GM23338 (cell line): ENCODE measurements at regions not wholly inside any gene's neighbourhood (a gene's known extent, or its start where the extent isn't known, plus 50 kb on each side); places are given as distances from the start of the nearest gene placed in this dataset.

ENCODE experiments used
- ATAC-seq: fragments of 200-7000 bp; cut with Tn5 transposase; 3 replicates; pipeline ENCODE4 v1.9.1; 2020
- DNase-seq: peaks from one replicate; pipeline ENCODE4 v3.0.0-alpha.2; 2015; ENCODE audit warnings: low spot score
- H2AFZ ChIP-seq: fragments of 200-600 bp; sonication (generic); 2 replicates; pipeline ENCODE4 v1.8.0; 2016; ENCODE audit warnings: antibody characterized with exemption, mild to moderate bottlenecking, moderate library complexity
- H3F3A ChIP-seq: fragments of 200-600 bp; sonication (generic); replicated peaks from 2 replicates; pipeline ENCODE4 v1.8.0; 2017; ENCODE audit warnings: antibody characterized with exemption, mixed run types, low read depth
- H3K27ac ChIP-seq: fragments of 200-600 bp; sonication (generic); 2 replicates; pipeline ENCODE4 v1.6.1; 2016; ENCODE audit warnings: low read depth
- H3K27me3 ChIP-seq: fragments of 200-600 bp; sonication (generic); 2 replicates; pipeline ENCODE4 v1.8.0; 2016; ENCODE audit warnings: mild to moderate bottlenecking, mixed run types, moderate library complexity; ENCODE audit not compliant: insufficient read depth
- H3K36me3 ChIP-seq: fragments of 200-600 bp; sonication (generic); 2 replicates; pipeline ENCODE4 v1.8.0; 2016; ENCODE audit warnings: mild to moderate bottlenecking; ENCODE audit not compliant: insufficient read depth
- H3K4me1 ChIP-seq: fragments of 200-600 bp; sonication (generic); 2 replicates; pipeline ENCODE4 v1.8.0; 2016; ENCODE audit warnings: mild to moderate bottlenecking, moderate library complexity; ENCODE audit not compliant: insufficient read depth
- H3K4me2 ChIP-seq: fragments of 200-600 bp; sonication (generic); 2 replicates; pipeline ENCODE4 v1.7.1; 2017; ENCODE audit warnings: mixed run types
- H3K4me3 ChIP-seq: fragments of 200-600 bp; sonication (generic); 2 replicates; pipeline ENCODE4 v1.6.1; 2016; ENCODE audit warnings: mixed run types
- H3K79me2 ChIP-seq: fragments of 200-600 bp; sonication (generic); replicated peaks from 2 replicates; pipeline ENCODE4 v1.8.0; 2017; ENCODE audit warnings: mild to moderate bottlenecking; ENCODE audit not compliant: insufficient read depth
- H3K9me2 ChIP-seq: fragments of 200-600 bp; sonication (generic); 2 replicates; pipeline ENCODE4 v1.8.0; 2017; ENCODE audit not compliant: insufficient read depth
- H4K20me1 ChIP-seq: fragments of 200-600 bp; sonication (generic); replicated peaks from 2 replicates; pipeline ENCODE4 v1.8.0; 2017; ENCODE audit warnings: mild to moderate bottlenecking; ENCODE audit not compliant: insufficient read depth
- H3K27ac Mint-ChIP-seq: 2 replicates; pipeline ENCODE4 v1.8.0; 2020; ENCODE audit warnings: inconsistent platforms, mild to moderate bottlenecking, moderate library complexity, mixed read lengths
- H3K27me3 Mint-ChIP-seq: 3 replicates; pipeline ENCODE4 v1.8.0; 2022; ENCODE audit warnings: low read depth, mild to moderate bottlenecking, moderate library complexity, mixed read lengths, inconsistent platforms; ENCODE audit not compliant: insufficient read depth, poor library complexity
- H3K36me3 Mint-ChIP-seq: 3 replicates; pipeline ENCODE4 v1.8.0; 2021; ENCODE audit warnings: low read depth, mild to moderate bottlenecking, inconsistent platforms, moderate library complexity, mixed read lengths
- H3K4me1 Mint-ChIP-seq: 3 replicates; pipeline ENCODE4 v1.8.0; 2020; ENCODE audit warnings: mild to moderate bottlenecking, inconsistent platforms, mixed read lengths
- H3K4me3 Mint-ChIP-seq: 3 replicates; pipeline ENCODE4 v1.8.0; 2021; ENCODE audit warnings: moderate library complexity, mild to moderate bottlenecking, inconsistent platforms, mixed read lengths
- H3K9me3 Mint-ChIP-seq: 3 replicates; pipeline ENCODE4 v1.8.0; 2020; ENCODE audit warnings: moderate library complexity, mild to moderate bottlenecking, inconsistent platforms, mixed read lengths
- CREB1 ChIP-seq: fragments of 250-450 bp; sonication (Bioruptor Pico); IDR thresholded peaks from 2 replicates; pipeline ENCODE4 v1.5.0; 2020; ENCODE audit warnings: low read depth, mild to moderate bottlenecking, moderate library complexity
- CTCF ChIP-seq, 2 experiments: fragments of 200-600 bp in 1 of 2; sonication (generic) in 1 of 2; conservative IDR thresholded peaks; 2 replicates each; pipeline versions ENCODE4 v1.5.1 to v1.6.1; 2016 to 2017; ENCODE audit warnings: antibody characterized with exemption in 2 of 2, low read depth in 2 of 2, mild to moderate bottlenecking in 2 of 2, moderate library complexity in 1 of 2
- ETS1 ChIP-seq: IDR thresholded peaks from 2 replicates; pipeline ENCODE4 v1.6.1; 2016; ENCODE audit warnings: antibody characterized with exemption
- EZH2phosphoT487 ChIP-seq: fragments of 200-600 bp; sonication (generic); IDR thresholded peaks from one replicate; pipeline ENCODE4 v1.8.1; 2018; ENCODE audit warnings: antibody characterized with exemption; ENCODE audit not compliant: unreplicated experiment
- JUNB ChIP-seq: IDR thresholded peaks from one replicate; pipeline ENCODE4 v1.6.1; 2016; ENCODE audit warnings: antibody characterized with exemption; ENCODE audit not compliant: unreplicated experiment
- NANOG ChIP-seq: IDR thresholded peaks from 2 replicates; pipeline ENCODE4 v1.6.1; 2016; ENCODE audit warnings: antibody characterized with exemption, borderline replicate concordance
- POLR2AphosphoS5 ChIP-seq: IDR thresholded peaks from 2 replicates; pipeline ENCODE4 v1.6.1; 2016; ENCODE audit warnings: antibody characterized with exemption, low read depth
- REST ChIP-seq: IDR thresholded peaks from one replicate; pipeline ENCODE4 v1.6.1; 2018; ENCODE audit warnings: antibody characterized with exemption; ENCODE audit not compliant: unreplicated experiment
- ZNF331 ChIP-seq: fragments of 250-450 bp; sonication (Bioruptor Pico); IDR thresholded peaks from 2 replicates; pipeline ENCODE4 v1.5.0; 2020; ENCODE audit warnings: low read depth, mild to moderate bottlenecking, moderate library complexity
- ZNF462 ChIP-seq: fragments of 250-450 bp; sonication (Bioruptor Pico); IDR thresholded peaks from 2 replicates; pipeline ENCODE4 v1.5.0; 2020; ENCODE audit warnings: mild to moderate bottlenecking, moderate library complexity

GRCh38 chr1:239306426-239306825, 79.9 kb upstream of the CHRM3 start:
- H3K9me3 Mint-ChIP-seq, result no peaks in the 10 kb centered on the region
- no peak for DNase-seq
- Histone ChIP-seq H3K27me3 (no peaks in the 10 kb centered on the region), H3K79me2 (no peaks in the 10 kb centered on the region), H3K4me3 (no peak overlapping the region), H2AFZ (no peak overlapping the region), H4K20me1 (no peaks in the 10 kb centered on the region), H3K4me1 (no peaks in the 10 kb centered on the region), H3K9me2 (no peaks in the 10 kb centered on the region; the same call in 1 of the 2 replicates), H3K27ac (no peak overlapping the region), H3K4me2 (no peak overlapping the region), H3F3A (no peaks in the 10 kb centered on the region), H3K36me3 (no peaks in the 10 kb centered on the region)
- TF ChIP-seq EZH2phosphoT487, result no peak
- no peaks in the 10 kb centered on the region; the same call in 2 of the 3 replicates for H3K36me3 Mint-ChIP-seq
- no peak overlapping the region for H3K4me3 Mint-ChIP-seq
- ATAC-seq, result no peak
- peaks cover 8% of the 10 kb centered on the region for H3K4me1 Mint-ChIP-seq
- no peak overlapping the region for H3K27ac Mint-ChIP-seq
- H3K27me3 Mint-ChIP-seq, result no peaks in the 10 kb centered on the region

GRCh38 chr1:239303289-239303688, 83.1 kb upstream of the CHRM3 start:
- Histone ChIP-seq H3K79me2 (no peaks in the 10 kb centered on the region), H3K9me2 (no peaks in the 10 kb centered on the region), H3K4me3 (no peak overlapping the region), H3K27ac (no peak overlapping the region), H3K4me1 (no peaks in the 10 kb centered on the region), H4K20me1 (no peaks in the 10 kb centered on the region), H2AFZ (no peak overlapping the region), H3K27me3 (no peaks in the 10 kb centered on the region), H3K4me2 (no peak overlapping the region), H3K36me3 (no peaks in the 10 kb centered on the region), H3F3A (no peaks in the 10 kb centered on the region)
- no peaks in the 10 kb centered on the region for H3K9me3 Mint-ChIP-seq
- H3K27ac Mint-ChIP-seq, result no peak overlapping the region
- DNase-seq (no peak), ATAC-seq (no peak)
- H3K4me3 Mint-ChIP-seq, result no peak overlapping the region
- no peaks in the 10 kb centered on the region for H3K27me3 Mint-ChIP-seq
- no peaks in the 10 kb centered on the region for H3K36me3 Mint-ChIP-seq
- peaks cover 3% of the 10 kb centered on the region; the same call in 1 of the 3 replicates for H3K4me1 Mint-ChIP-seq
- TF ChIP-seq EZH2phosphoT487, result no peak
- TF ChIP-seq ETS1, result no peak
- no peak for TF ChIP-seq NANOG
- no peak for TF ChIP-seq REST
- no peak for TF ChIP-seq POLR2AphosphoS5
- no peak for TF ChIP-seq JUNB
- TF ChIP-seq CTCF (conservative IDR thresholded peaks at IDR 0.05; ENCODE audit: low read depth in 2 of 2), result no peak
- no peak for TF ChIP-seq ZNF331 (CRISPR knock-in tag)
- no peak for TF ChIP-seq CREB1 (CRISPR knock-in tag)
- TF ChIP-seq ZNF462 (CRISPR knock-in tag), result no peak
